NCI-H2029 (cell line): ENCODE measurements at regions not wholly inside any gene's neighbourhood (a gene's known extent, or its start where the extent isn't known, plus 50 kb on each side); places are given as distances from the start of the nearest gene placed in this dataset.
"Not testable (repeated sequence)": the region's sequence is repeated elsewhere in the genome, so short reads cannot be mapped to it uniquely, and the experiment has no call there.

Experiments used
- DNase-seq: peaks from one replicate; lab custom pipeline; 2025; lab: John Stamatoyannopoulos, UW

DNA sequence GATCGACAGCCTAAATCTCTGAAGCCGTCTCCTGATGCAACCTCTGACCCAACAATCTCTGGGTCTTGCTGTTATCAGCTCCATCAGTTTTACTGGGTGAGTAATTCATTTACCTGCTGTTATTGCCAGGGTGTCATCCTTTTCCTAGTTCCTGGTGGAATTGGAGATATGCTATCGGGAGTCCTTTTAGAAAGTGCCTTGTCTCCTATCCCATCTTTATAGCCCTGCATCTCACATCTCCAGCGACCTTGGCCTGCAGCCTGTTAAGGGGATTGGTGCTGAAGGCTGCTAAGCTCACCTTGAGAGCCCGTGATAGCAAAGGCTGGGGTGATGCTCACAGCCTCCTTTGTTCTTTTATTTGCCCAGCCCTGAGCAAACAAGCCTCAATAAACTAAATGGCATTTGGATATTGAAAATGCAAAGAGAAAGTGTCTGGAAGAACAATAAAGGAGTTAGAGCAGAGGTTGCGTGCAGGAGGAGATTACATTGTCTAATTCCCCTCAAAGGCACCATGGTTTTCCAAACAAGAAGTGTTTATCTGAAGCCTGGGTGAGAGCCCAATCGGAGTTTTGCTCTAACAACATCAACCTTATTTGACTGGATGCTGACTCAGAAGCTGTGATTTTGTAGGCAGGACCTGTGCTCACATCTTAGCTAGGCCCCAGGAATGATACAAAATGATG, 101.8 kb downstream of the RPLP1 start:
- peak; percentile 76 for DNase-seq

DNA sequence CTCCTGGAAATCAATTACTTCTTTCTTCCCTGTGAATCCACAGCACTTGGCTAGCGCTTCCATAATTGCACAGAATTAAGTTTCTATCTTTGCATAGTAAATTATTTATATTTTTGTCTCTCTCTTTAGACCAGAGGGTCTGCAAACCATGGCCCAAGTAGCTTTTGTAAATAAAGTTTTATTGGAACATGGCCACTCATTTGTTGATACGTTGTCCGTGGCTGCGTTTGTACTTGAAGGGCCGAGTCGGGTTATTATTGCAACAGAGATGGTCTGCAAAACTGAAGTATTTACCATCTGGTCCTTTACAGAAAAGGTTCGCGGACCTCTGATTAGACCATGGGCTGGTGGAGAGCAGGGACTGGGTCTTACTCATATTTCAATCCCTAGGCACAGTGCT, 102.5 kb downstream of the RPLP1 start:
- DNase-seq, result peak; percentile 12

DNA sequence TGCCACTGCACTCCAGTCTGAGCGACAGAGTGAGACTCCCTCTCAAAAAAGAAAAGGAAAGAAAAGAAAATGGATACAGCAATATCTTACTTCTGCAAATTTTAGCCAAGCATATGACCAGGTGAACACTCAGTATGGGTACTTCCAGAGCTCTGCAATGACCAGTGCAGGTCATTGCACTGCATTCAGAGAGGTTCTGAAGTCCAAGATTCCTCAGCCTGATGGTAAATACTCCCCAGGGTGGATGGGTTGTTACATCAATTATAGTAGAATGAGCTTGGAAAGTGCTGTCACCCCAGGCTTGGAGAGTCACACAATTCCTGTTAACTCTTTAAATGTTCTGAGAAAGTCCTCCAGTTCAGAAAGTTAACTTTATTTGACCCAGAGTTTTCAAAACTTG, 103.7 kb downstream of the RPLP1 start:
- no peak for DNase-seq

DNA sequence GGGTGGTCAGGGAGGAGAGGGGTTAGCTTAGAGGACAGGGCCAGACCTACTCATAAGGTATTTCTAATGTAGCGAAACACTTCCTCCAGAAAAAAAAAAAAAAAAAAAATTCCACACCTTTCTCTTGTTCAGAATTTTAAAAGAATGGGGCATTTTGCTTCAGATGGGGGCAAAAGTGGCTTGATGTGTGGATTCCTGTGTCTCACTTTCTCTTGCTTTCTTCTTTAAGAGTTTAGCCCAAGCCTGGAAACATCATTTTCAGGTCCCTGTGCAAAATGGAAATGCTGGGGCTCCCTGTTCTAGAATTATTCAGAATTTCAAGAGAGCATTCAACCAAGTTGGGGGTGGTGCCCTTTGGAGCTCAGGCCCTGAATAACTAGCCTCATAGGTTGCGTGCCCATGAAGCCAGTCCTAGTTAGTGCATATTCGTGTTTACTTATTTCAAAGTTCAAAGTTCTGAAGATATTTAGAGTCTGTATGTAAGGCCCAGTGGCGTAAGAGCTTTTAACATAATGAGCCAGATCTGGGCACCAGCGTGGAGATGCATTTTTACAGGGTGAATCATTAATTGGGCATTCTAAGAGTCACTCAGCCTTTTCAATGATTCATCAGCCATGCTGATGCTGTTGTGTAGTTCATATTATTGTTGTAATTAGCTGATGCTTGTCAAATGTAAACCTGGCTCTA, 104.5 kb downstream of the RPLP1 start:
- DNase-seq, result no peak

DNA sequence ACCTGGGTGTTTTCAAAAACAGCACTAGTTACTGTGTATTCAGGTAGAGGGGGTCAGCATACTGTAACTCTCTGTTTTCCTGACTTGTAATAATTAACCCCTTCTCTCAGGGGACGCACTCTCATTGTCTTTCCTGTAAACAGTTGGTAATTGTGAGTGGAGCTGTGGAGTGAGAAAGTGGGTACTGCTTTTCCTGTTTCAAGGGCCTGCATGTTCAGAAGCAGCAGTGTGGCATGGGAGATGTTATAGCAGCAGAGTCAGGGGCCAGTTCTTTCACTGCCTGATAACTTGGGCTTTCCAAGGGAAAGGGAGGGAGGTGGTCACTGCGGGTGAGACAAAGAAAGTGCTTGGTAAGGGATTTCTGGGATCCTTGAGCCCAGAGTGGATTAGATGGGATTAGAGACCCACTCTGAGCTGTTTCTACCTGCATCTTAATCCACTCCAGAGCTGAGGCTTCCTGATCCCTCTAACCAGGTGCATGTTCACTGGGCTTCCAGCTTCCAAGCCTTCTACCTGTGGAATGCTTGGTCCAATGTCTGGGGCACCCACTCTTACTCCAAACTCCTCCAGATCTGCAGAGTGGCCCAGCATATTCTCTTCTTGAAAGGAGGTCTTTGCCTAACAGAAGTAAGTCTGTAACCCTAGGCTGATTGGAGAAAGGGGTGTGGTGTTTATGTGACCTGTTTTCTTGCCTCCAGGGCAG, 105.2 kb downstream of the RPLP1 start:
- peak; percentile 12 for DNase-seq

DNA sequence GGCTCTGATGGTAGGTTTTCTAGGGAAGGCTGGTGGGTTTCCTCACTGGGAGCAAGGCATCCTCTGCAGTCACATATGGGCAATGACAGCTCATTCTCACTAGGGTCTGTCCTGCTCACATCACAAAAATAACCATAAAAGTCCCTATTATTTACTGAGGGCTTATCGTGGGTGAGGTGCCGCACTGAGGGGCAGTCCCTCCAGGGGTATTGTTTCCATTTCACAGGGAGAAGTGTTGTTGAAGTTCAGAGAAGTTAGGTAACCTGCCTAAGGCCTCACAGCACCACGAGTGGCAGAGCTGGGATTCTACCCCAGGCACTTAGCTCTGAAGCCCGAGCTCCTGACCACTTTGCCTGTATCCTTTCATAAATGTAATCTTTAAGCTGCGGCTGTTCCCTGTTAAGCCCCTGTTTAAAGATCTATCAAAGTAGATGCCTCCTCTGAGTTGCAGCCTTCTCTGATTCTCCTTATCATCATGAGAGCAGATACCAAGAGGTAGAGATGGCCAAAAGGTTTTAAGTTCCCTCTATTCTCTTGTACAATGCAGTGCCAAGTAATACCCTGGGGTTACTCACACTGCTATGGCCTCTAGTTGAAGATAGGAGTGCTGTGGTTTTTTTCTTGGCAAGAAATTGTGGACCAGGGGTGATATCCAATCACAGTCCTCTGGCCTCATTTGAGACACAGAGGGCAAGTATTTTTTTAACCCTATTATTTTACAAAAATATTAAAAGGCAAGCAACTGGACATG, 107.0 kb downstream of the RPLP1 start:
- no peak for DNase-seq

DNA sequence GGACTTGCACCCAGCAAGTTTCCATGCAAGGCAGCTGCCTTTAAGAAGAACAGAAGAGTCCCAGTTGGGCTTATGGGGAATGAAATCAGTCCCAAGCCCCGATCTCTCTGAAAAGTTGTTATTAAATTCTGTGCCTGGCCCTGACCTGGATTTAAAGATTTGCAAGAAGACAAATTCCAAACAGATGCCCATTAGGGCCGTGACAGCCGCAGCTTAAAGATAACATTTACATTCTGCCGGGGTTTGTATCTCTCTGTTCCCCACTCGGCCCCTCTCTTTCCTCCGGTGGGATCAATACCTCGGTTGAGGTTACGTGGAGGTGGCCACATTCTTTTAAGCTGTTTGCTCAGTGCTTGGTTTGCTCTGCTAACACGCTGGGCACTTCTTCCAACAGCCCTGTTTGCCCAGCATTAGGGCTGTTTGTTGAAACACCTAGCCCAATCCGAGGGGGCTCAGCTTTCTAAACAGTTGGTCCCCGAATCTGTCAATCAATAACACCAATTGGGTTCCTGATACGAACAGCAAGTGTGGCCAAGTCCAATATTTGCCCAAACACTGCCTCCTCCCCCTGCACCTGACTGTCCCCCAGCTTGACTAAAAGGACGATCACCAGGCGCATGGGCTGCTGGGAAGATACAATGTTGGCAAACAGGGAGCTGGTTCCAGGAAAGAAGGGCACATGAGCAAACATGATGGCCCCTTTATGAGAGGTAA, 108.6 kb downstream of the RPLP1 start:
- DNase-seq, result peak; percentile 78

DNA sequence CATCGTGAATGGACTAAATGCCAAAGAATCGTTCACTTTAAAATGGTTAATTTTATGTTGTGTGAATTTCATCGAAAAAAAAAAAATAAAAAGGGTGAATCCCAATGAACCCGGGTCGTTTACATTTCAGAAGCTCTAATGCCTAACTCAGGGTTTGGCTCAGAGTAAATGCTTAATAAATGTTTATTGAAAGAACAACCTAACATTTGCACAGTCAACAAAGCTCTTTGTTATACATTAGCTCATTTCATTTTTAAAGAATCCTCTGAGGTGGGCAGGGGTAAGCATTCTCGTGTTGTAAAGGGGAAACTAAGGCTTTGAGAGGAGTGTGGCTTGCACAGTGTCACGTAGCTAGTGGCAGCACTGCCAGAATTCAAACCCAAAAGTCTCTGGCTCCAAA, 109.5 kb downstream of the RPLP1 start:
- DNase-seq, result no peak

DNA sequence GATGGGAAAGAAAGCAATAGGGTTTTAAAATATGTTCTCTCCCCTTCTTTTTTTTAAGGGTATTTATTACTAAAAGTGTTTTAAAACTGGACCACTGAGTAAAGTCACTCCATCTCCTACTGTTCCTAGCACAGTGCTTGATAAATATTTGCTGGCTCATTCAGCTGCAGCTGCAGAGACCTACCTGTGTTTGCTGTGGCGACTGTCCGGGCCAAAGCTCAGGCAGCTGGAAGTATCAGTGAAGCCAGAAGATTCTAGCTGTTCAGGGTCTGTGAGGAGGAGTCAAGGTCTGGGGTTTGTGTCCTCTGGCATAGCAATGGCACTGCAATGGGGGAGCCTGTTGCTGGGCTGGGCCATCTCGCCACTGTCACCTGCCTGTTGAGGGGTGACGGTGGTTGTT, 109.9 kb downstream of the RPLP1 start:
- peak; percentile 49 for DNase-seq

DNA sequence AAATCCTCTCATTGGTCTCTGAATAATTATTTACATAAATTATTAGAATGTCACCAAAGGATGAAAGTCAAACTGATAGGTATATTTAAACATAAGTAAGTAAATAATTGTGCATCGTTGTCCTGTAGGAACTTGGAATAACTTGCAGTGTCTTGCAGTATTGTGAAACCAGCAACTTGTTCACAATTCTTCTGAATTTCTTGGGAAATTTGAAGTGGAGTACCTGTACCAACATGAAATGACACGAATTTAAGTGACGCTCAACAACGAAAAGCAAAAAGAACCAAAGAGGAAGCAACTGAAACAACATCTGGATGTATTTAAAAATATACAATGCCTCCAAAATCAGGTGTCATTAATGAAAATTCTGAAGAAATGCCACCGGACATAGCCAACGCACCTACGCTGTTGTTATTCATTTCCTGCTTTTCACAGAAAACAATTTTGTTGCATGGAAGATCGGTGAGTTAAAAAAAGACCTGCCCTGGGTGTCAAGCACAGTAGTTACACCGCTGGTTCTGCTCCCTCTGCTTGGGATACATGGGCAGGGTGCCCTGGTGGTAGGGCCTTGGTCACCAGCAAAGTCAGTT, 112.5 kb downstream of the RPLP1 start:
- no peak for DNase-seq

DNA sequence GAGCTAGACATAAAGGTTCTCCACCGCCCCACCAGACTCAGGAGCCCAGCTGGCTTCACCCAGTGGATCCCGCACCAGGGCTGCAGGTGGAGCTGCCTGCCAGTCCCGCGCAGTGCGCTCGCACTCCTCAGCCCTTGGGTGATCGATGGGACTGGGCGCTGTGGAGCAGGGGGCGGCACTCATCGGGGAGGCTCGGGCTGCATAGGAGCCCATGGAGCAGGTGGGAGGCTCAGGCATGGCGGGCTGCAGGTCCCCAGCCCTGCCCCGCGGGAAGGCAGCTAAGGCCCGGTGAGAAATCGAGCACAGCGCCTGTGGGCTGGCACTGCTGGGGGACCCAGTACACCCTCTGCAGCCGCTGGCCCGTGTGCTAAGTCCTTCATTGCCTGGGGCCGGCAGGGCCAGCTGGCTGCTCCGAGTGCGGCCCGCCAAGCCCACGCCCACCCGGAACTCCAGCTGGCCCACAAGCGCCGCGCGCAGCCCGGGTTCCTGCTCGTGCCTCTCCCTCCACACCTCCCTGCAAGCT, 114.7 kb downstream of the RPLP1 start:
- DNase-seq, result not testable (repeated sequence)

DNA sequence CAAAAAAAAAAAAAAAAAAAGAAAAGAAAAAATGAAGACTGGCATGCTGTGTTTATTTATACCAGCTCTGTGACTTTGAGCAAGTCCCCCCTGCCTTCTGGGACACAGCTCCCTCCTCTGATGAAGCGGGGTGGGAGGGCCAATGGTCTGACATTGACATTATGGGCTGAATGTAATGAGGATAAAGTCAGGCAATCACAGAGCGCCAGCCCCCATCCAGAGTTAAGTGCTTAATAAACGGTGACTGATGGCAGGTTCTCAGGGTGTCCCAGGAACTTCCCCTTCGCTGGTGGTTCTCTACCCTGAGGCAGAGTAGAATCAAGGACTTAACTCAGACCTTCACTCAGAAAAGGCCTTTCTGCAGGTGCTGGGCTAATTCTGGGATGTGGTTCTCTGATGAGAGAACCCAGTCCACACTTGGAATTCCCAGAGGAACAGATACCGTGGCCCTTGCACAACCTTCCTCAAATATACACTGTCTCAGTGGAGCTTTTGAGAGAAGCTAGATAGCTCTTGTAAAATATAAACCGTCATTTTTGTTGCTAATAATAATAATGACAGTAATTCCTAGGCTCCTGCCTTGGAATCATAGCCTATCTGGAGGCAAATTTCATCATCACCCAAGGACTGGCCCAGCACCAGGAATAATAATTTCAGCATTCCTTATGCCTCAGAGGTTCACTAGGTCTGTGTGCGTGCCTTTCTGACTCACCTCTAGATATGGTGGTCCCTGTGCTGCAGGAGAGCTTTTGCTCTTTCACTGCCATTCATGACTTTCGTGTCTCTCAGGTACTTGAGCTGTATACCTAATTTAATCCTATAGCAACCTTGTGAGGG, 115.8 kb downstream of the RPLP1 start:
- DNase-seq, result no peak

DNA sequence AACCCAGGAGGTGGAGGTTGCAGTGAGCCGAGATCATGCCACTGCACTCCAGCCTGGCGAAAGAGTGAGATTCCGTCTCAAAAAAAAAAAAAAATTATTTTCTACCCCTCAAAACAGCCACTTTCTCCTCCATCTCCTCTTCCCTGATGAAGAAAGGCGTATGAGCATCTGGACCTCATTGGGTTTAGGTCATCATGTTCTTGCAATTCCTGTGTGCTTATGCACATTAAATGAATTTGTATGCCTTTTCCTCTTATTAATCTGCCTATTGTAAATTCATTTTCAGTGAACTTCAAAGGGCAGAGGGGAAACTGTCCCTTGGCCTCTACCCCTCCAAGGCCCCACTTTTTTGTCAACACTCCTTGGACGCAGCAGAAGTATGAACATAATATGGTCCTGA, 117.8 kb downstream of the RPLP1 start:
- DNase-seq, result no peak

DNA sequence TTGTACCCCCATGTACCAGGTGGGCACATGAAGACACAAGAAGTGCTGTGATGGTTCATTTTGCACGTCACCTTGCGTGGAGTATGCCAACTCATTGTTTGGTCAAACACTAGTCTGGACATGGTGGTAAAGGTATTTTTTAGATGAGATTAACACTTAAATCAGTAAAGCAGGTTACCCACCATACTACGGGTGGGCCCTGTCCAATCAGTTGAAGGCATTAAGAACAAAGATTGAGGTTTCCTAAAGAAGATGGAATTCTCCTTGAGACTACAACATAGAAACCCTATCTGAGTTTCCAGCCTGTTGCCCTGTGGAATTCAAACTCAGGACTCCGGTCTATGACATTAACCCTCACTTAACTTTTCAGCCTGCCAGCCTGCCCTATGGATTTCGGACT, 118.4 kb downstream of the RPLP1 start:
- no peak for DNase-seq

DNA sequence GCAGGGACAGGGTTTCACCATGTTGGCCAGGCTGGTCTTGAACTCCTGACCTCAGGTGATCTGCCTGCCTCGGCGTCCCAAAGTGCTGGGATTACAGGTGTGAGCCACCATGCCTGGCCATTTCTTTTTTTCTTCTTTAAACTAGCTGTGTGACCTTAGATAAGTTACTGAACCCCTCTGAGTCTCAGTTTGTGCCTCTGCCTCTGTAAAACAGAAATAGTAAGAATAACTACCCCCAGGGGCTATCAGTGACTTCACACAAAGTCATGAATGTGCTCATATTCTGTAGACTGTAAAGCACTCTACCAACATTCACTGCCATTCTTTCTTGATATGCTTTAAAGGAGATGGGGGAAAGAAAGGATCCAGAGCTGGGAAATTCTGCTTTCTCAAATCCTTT, 120.7 kb downstream of the RPLP1 start:
- not testable (repeated sequence) for DNase-seq

DNA sequence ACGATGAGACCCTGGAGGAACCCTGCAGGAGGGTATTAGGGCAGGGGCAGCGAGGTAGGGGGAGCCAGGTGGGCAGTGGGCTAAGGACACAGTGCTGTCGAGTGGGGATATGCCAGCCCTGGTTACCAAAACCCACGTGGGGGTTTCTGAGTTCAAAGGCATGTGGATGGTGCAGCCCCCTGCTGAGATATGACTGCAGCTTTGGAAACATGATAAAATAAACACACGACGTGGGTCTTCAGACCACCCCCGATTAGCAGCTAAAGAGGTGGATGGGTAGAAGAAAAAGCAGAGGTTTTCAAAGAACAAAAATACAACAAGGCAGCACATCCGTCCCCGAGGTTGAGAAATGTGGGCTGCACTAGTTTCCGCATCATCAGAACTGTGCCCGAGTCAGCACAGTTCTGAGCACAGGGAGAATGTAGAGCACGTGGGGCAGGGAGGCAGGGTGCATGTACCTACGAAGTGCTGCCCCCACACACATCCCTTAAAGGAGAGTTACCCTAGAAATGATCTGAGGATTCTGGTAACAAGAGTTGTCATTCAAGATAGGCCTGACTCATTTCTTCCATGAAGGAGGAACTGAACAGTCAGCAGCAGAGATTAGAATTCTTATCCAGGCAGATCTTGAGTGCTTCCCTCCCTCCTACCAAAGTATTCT, 121.3 kb downstream of the RPLP1 start:
- no peak for DNase-seq

DNA sequence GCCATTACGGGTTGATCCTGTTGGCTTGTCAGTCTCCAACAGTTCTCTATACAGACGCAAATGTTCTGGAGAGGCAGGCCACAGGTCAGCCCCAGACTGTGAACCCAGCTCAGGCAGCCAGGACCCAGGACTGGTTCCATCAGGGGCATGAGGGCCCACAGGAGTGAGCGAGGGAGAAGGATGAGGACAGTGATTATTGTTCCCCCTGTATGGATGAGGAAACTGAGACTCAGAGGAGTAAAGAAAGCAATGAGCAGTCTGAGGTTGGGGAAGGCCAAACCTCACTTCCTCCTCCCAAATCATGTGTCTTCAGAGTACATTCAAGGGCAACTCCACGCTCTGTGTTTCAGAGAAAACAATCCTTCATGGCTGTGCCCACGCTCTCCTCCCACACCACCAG, 121.9 kb downstream of the RPLP1 start:
- no peak for DNase-seq

DNA sequence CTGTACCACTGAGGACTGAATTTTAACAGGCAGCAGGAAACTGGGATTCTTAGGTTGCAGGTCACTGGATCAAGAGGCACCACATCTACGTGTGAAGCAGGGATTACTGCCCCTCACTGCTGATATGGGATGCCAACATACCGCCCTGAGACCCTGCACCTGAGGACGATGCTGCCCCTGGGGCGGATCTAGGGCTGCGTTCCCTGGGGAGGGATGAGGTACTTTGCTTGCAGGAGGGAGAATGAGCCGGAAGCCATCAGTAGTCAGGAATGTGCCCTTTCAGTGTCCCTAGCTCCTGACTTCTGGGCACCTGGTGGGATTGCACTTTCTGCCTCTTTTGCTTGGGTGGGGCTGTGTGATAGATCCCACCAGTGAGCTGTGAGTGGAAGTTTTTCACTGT, 122.8 kb downstream of the RPLP1 start:
- no peak for DNase-seq

DNA sequence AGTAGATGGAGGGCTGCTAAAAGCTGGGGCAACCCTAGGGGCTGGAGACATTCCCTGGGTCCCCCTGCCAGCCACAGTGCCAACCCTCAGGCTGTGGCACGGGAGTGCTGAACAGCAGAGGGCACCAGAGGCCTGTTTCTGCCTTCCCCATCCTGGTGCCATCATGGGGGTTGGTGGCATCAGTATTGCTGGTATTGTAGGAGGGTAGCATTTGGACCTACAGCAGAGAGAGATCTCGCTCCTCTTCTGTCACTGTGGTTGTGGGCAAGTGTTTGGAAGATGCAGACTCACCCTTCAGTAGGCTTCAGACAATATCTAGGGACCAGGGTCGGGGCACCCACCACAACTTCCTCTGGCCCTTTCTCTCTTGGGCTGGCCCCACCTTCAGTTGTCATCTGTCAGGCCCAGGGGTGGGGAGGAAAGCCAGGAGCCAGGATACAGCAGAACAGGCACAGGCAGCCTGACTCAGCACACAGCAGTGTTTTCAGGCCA, 123.5 kb downstream of the RPLP1 start:
- DNase-seq, result peak; percentile 30

DNA sequence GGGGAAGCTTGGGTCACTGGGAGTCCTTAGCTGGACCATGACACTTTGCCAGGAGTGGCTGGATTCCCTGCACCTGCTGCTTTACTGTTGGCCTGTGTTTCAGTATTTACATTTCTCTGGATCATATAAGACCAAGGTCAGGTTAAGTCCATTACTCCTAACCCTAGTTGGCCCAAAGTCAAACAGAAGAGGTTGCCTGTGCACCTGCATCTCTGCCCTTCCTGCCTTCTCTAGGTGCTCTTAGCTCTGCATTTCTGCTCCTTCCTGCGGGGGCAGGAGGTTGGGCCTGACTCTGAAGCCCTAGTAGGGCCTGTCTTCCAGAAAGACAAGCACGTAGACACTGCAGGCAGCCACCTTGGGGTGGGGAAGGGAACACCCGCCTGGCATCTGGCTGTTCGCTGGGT, 124.3 kb downstream of the RPLP1 start:
- DNase-seq, result peak; percentile 31
